HFFc6 (cell line): ENCODE measurements at regions not wholly inside any gene's neighbourhood (a gene's known extent, or its start where the extent isn't known, plus 50 kb on each side); places are given as distances from the start of the nearest gene placed in this dataset.

Experiments
- DNase-seq: peaks from one replicate; pipeline ENCODE4 v3.0.0-alpha.2; 2018
- H3K27ac Mint-ChIP-seq: 2 replicates; pipeline ENCODE4 v1.8.0; 2020; ENCODE audit warnings: mild to moderate bottlenecking, mixed read lengths
- H3K27me3 Mint-ChIP-seq: 2 replicates; pipeline ENCODE4 v1.8.0; 2021; ENCODE audit warnings: mild to moderate bottlenecking, moderate library complexity, mixed read lengths; ENCODE audit not compliant: insufficient read depth
- H3K36me3 Mint-ChIP-seq: 2 replicates; pipeline ENCODE4 v1.8.0; 2021; ENCODE audit warnings: low read depth, mixed read lengths
- H3K4me1 Mint-ChIP-seq: 2 replicates; pipeline ENCODE4 v1.8.0; 2020; ENCODE audit warnings: low read depth, mixed read lengths
- H3K4me3 Mint-ChIP-seq: 2 replicates; pipeline ENCODE4 v1.8.0; 2020; ENCODE audit warnings: mild to moderate bottlenecking, moderate library complexity, mixed read lengths
- H3K9me3 Mint-ChIP-seq: 2 replicates; pipeline ENCODE4 v1.8.0; 2020; ENCODE audit warnings: mild to moderate bottlenecking, mixed read lengths
- TF ChIP-seq, protein P1 (sequence below): fragments of 200-600 bp; sonication (generic); IDR thresholded peaks from 2 replicates; pipeline ENCODE4 v1.5.0; 2021; ENCODE audit warnings: antibody characterized with exemption, mild to moderate bottlenecking

DNA sequence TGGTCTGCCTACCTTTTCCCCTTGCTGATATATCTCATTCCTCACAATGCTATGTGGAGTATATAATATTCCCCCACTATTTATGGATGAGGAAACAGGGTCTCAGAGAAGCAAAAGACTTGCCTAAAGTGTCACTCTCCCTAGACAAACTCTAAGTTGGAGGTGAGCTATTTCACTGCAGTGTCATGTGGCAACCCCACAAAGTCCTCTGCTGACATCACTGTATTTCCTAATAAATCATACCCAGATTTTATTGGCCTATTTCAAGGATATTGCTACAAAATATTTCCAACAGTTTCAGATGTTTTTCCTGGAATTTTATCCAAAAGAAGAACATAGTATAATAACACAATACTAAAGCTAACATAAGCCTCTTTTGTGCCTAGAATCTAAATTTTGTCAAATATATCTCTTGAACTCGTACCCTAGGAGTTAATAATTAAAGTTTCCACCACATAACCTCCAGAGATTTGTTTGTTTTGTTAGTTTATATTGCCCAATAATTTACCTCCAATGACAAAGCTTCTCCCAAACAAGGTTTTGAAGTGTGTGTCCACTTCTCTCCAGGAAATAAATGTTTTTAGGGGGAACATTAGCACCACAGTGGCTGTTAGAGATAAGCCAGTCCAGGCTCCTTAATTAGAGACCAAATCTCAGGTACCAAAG is 215.1 kb downstream of the ASCL1 start:
- Mint-ChIP-seq H3K9me3 (peaks cover 49% of the 10 kb centered on the region), H3K4me3 (no peak overlapping the region), H3K36me3 (0 out of 2 replicates have a peak, but pooled peaks cover 5% of the 10 kb centered on the region), H3K4me1 (no peaks in the 10 kb centered on the region), H3K27me3 (no peaks in the 10 kb centered on the region), H3K27ac (no peak overlapping the region)
- TF ChIP-seq, protein P1, sequence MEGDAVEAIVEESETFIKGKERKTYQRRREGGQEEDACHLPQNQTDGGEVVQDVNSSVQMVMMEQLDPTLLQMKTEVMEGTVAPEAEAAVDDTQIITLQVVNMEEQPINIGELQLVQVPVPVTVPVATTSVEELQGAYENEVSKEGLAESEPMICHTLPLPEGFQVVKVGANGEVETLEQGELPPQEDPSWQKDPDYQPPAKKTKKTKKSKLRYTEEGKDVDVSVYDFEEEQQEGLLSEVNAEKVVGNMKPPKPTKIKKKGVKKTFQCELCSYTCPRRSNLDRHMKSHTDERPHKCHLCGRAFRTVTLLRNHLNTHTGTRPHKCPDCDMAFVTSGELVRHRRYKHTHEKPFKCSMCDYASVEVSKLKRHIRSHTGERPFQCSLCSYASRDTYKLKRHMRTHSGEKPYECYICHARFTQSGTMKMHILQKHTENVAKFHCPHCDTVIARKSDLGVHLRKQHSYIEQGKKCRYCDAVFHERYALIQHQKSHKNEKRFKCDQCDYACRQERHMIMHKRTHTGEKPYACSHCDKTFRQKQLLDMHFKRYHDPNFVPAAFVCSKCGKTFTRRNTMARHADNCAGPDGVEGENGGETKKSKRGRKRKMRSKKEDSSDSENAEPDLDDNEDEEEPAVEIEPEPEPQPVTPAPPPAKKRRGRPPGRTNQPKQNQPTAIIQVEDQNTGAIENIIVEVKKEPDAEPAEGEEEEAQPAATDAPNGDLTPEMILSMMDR: no peak
- DNase-seq: no peak

DNA sequence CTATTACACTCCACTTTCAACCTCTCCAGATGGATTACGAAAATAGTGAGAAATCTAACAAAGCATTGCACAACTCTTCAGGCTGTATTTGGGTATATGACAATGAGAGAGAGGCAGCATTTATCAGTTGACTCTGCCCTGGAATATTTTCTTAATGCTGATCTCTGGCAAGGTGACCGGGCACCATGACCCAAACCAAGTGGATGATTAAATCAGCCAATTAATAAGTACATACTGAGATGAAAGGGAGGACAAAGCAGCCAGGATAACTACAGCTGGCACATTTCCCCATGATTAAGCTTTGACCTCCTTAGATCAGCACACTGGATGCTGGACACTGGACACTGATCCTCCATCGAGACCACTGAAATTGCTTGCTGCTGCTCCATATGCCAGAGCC is 218.2 kb downstream of the ASCL1 start:
- TF ChIP-seq, protein P1: no peak
- H3K27ac Mint-ChIP-seq: no peak overlapping the region

DNA sequence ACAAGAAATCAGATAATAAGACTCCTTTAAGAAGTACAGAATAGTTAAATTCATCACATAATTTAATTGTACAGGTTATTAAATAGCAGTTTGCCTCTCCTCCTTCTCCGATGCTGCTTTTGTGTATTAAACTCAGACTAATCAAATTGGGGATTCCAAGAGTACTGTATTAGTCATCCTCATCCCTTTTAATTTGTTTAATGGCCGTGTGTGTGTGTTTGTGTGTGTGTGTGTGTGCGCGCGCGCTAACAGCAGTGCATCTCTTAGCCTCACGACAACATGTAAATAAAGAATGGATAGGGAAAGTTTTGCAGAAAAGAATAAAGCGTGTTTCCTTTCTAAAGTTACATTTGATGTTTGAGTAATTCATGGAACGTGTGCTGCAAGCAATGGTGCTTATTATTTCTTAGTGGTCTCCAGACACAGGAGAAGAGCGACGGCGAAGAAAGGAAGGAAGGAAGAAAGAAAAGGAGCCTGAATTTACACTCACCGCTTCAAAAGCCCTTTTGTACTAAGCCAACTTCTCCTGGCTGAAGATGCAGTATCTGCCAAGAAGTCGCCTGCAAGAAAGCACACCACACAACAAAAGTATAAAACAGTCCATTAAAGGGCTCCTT is 220.3 kb downstream of the ASCL1 start:
- no peak overlapping the region for H3K4me3 Mint-ChIP-seq
- H3K27ac Mint-ChIP-seq: no peak overlapping the region
- H3K9me3 Mint-ChIP-seq: peaks cover 60% of the 10 kb centered on the region

More for the DNA sequence above, 218.2 kb downstream of the ASCL1 start:
- H3K36me3 Mint-ChIP-seq: peaks cover 12% of the 10 kb centered on the region; the same call in 1 of the 2 replicates
- peaks cover 64% of the 10 kb centered on the region for H3K9me3 Mint-ChIP-seq
- H3K4me3 Mint-ChIP-seq: no peak overlapping the region
- no peaks in the 10 kb centered on the region for H3K27me3 Mint-ChIP-seq
- no peaks in the 10 kb centered on the region for H3K4me1 Mint-ChIP-seq
- no peak for DNase-seq

DNA sequence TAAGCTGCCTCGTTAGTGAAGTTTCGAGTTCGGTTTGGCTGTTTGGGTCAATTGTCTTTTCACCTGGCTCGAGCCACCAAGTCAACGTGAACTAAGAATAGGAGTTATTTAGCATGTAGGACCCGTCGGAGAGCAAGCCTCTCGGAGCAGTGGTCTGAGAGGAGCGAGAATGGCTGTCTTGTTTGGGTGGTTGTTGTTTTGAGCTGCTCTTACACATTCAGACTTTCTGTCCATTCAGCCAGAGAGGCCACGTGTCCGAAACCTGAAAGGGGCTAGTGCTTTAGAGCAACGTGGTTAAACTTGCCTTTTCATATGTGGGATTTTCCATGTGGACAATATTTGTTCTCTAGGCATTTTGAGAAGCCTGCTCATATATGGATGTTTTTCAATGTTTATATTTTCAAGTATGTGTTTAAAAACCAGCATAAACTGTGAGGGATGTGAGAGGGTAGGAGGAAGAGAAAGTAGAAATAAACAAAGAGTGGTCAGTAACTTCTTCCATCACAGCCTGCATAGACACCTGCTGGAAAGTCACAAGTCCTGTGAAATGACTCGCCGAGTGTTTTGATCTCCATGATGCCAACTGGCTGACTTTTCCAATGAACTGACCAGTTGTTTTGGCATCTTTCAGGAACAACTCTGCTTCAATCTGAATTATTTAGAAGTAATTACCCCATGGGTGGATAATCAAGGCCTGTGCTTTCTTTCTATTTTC is 221.0 kb downstream of the ASCL1 start:
- DNase-seq: no peak
- Mint-ChIP-seq H3K36me3 (peaks cover 10% of the 10 kb centered on the region; the same call in 1 of the 2 replicates), H3K4me1 (no peaks in the 10 kb centered on the region), H3K4me3 (no peak overlapping the region), H3K9me3 (peaks cover 64% of the 10 kb centered on the region), H3K27me3 (peaks cover 1% of the 10 kb centered on the region; the same call in 1 of the 2 replicates), H3K27ac (no peak overlapping the region)
- TF ChIP-seq, protein P1: no peak

More for the DNA sequence above, 220.3 kb downstream of the ASCL1 start:
- H3K4me1 Mint-ChIP-seq: no peaks in the 10 kb centered on the region
- H3K27me3 Mint-ChIP-seq: no peaks in the 10 kb centered on the region
- TF ChIP-seq, protein P1: no peak
- no peak for DNase-seq
- peaks cover 12% of the 10 kb centered on the region; the same call in 1 of the 2 replicates for H3K36me3 Mint-ChIP-seq

DNA sequence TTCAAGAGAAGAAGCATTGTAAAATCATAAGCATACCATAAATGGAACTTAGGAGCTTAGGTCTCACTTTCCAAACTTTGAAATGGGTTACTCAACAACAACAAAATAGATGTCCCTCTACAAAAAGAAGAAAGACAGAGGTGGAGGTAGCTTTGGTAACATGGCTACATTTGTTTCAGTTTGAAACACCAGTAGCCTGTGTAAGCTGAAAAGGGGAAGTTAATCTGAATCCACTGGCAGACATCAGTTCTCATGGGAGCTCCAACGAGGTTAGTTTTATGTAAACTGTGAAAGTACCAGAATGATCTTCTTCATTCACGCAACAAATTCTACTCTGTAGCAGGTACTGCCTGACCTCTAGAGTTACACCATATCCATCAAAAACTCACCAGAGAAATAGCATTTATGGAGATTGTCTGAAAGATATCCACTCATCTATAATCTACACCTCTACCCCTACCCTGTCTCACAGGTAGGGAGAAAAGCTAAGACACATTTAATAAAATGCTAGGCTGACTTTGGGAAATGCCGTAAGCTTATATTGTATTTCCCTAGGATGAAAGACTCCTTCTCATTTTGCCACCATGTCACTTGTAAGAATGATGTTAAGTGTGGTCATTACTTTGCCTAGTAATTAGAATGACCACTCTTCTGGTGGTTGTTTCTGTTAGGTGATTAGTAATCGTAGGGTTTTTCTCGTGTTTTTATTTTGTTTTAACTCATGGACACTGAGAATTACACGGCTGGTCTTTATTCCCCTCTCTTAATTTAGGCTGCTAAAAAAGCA is 224.1 kb downstream of the ASCL1 start:
- Mint-ChIP-seq H3K4me3 (no peak overlapping the region), H3K4me1 (no peaks in the 10 kb centered on the region), H3K27ac (no peak overlapping the region), H3K36me3 (peaks cover 7% of the 10 kb centered on the region; the same call in 1 of the 2 replicates), H3K9me3 (peaks cover 71% of the 10 kb centered on the region), H3K27me3 (peaks cover 1% of the 10 kb centered on the region; the same call in 1 of the 2 replicates)
- TF ChIP-seq, protein P1: no peak
- no peak for DNase-seq
